ENCODE measurements at regions not wholly inside any gene's neighbourhood (a gene's known extent, or its start where the extent isn't known, plus 50 kb on each side); places are given as distances from the start of the nearest gene placed in this dataset.

GRCh38 chr10:29962166-29962850 is 97.1 kb downstream of the JCAD start:
- no peak overlapping the region for H3K14ac ChIP-seq (ENCODE audit: low read length)
- no peak overlapping the region for H2BK5ac ChIP-seq (ENCODE audit: low read length)
- no peak overlapping the region for H4K8ac ChIP-seq (ENCODE audit: low read depth, low read length)
- H3K4me2 ChIP-seq (ENCODE audit: insufficient read depth, low read length, poor library complexity, severe bottlenecking) = no peak overlapping the region
- no peak overlapping the region for H3K18ac ChIP-seq (ENCODE audit: low read length)
- no peak overlapping the region for H2AK5ac ChIP-seq (ENCODE audit: low read depth, low read length)
- H2BK15ac ChIP-seq (ENCODE audit: low read length) = no peak overlapping the region
- no peak overlapping the region for H3K9ac ChIP-seq (ENCODE audit: low read depth, low read length, poor library complexity)
- no peak overlapping the region for H3K4ac ChIP-seq (ENCODE audit: low read length)
- no peak overlapping the region for H4K91ac ChIP-seq (ENCODE audit: low read depth, low read length, poor library complexity)
- H3K27me3 ChIP-seq (ENCODE audit: control insufficient read depth in 3 of 3, insufficient read depth in 3 of 3, low read depth in 1 of 3, low read length in 3 of 3) = peaks cover 0 to 2% (median 0%) of the 10 kb centered on the region in 3 experiments
- no peak overlapping the region for H2BK12ac ChIP-seq (ENCODE audit: low read length)
- no peak overlapping the region for H3K4me3 ChIP-seq (ENCODE audit: low read length in 2 of 2)
- H3K9me3 ChIP-seq (replicated peaks in 1 of 2; ENCODE audit: control insufficient read depth in 2 of 2, insufficient read depth in 1 of 2, low read depth in 1 of 2, low read length in 2 of 2) = no peaks in the 10 kb centered on the region
- DNase-seq (ENCODE audit: low spot score) = no peak
- no peaks in the 10 kb centered on the region for H3K79me1 ChIP-seq (ENCODE audit: low read depth, low read length)
- H3K27ac ChIP-seq (replicated peaks; ENCODE audit: low read length) = no peak overlapping the region
- H3K4me1 ChIP-seq (ENCODE audit: control insufficient read depth in 2 of 2, insufficient read depth in 1 of 2, low read depth in 1 of 2, low read length in 2 of 2) = peaks cover 3 to 4% of the 10 kb centered on the region in 2 donors
- no peaks in the 10 kb centered on the region for H3K36me3 ChIP-seq (replicated peaks in 1 of 2; ENCODE audit: control insufficient read depth in 2 of 2, insufficient read depth in 2 of 2, low read length in 2 of 2)
- H2AFZ ChIP-seq (ENCODE audit: low read length) = no peak overlapping the region
- H2BK120ac ChIP-seq (ENCODE audit: low read depth, low read length) = no peak overlapping the region
- no CpG with 5 or more reads among the region's 7 CpGs for WGBS, 2 donors (ENCODE audit: extremely low coverage in 2 of 2, insufficient read length in 2 of 2, insufficient replicate concordance in 1 of 2)
- no peak overlapping the region for H3K23ac ChIP-seq (ENCODE audit: low read depth, low read length, poor library complexity)

DNA sequence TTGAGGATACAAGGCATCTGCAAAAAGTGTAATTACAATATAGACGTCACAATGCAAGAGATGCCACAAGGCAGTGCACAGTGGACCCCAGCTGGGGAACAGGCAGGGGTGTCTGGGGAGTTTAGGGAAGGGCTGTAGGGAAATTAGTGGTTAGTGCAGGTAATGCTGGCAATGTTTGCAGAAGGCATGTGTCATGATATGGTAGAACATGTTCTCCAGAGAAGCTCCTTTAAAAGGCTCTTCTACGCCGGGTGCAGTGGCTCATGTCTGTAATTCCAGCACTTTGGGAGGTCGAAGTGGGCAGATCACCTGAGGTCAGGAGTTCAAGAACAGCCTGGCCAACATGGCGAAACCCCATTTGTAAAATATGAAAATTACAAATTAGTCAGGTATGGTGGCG is 98.0 kb downstream of the JCAD start:
- Histone ChIP-seq H3K9ac (ENCODE audit: low read depth, low read length, poor library complexity) (no peak overlapping the region), H3K27ac (replicated peaks; ENCODE audit: low read length) (no peak overlapping the region), H4K91ac (ENCODE audit: low read depth, low read length, poor library complexity) (no peak overlapping the region), H3K4me2 (ENCODE audit: insufficient read depth, low read length, poor library complexity, severe bottlenecking) (no peak overlapping the region), H3K79me1 (ENCODE audit: low read depth, low read length) (no peaks in the 10 kb centered on the region), H2BK5ac (ENCODE audit: low read length) (no peak overlapping the region), H3K4ac (ENCODE audit: low read length) (no peak overlapping the region), H3K9me3 (replicated peaks in 1 of 2; ENCODE audit: control insufficient read depth in 2 of 2, insufficient read depth in 1 of 2, low read depth in 1 of 2, low read length in 2 of 2) (no peaks in the 10 kb centered on the region), H2BK120ac (ENCODE audit: low read depth, low read length) (no peak overlapping the region), H3K14ac (ENCODE audit: low read length) (no peak overlapping the region), H2BK12ac (ENCODE audit: low read length) (no peak overlapping the region), H3K18ac (ENCODE audit: low read length) (no peak overlapping the region), H2AK5ac (ENCODE audit: low read depth, low read length) (no peak overlapping the region), H3K36me3 (replicated peaks in 1 of 2; ENCODE audit: control insufficient read depth in 2 of 2, insufficient read depth in 2 of 2, low read length in 2 of 2) (no peaks in the 10 kb centered on the region), H4K8ac (ENCODE audit: low read depth, low read length) (no peak overlapping the region), H3K27me3 (ENCODE audit: control insufficient read depth in 3 of 3, insufficient read depth in 3 of 3, low read depth in 1 of 3, low read length in 3 of 3) (peaks cover 0 to 2% (median 0%) of the 10 kb centered on the region in 3 experiments), H3K4me1 (ENCODE audit: control insufficient read depth in 2 of 2, insufficient read depth in 1 of 2, low read depth in 1 of 2, low read length in 2 of 2) (peaks cover 3 to 4% of the 10 kb centered on the region in 2 donors), H3K4me3 (ENCODE audit: low read length in 2 of 2) (no peak overlapping the region), H2AFZ (ENCODE audit: low read length) (no peak overlapping the region), H2BK15ac (ENCODE audit: low read length) (no peak overlapping the region), H3K23ac (ENCODE audit: low read depth, low read length, poor library complexity) (no peak overlapping the region)
- no peak for DNase-seq (ENCODE audit: low spot score)
- WGBS, 2 donors (ENCODE audit: extremely low coverage in 2 of 2, insufficient read length in 2 of 2, insufficient replicate concordance in 1 of 2) = no CpG with 5 or more reads among the region's 6 CpGs

DNA sequence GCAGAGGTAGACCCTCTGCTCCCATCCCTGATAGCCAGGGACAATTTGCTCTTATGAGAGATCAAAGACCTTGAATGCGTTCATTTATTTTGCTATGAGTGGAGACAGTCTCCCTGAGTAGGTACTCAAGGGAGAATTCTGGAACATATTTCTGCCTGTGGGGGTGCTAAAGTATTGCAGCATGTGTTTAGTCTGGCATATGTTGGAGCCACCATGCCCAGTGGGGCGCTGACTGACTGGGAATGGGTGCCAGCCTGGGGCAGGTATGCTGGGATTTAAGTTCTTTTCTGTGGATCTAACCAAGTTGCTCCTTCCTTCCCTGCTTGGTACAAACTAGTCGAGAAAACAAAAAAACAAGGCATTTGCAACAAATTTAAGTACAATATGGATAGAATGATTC is 99.1 kb downstream of the JCAD start:
- Histone ChIP-seq H3K4me2 (ENCODE audit: insufficient read depth, low read length, poor library complexity, severe bottlenecking) (no peak overlapping the region), H2BK5ac (ENCODE audit: low read length) (no peak overlapping the region), H3K27me3 (ENCODE audit: control insufficient read depth in 3 of 3, insufficient read depth in 3 of 3, low read depth in 1 of 3, low read length in 3 of 3) (peaks cover 0 to 2% (median 0%) of the 10 kb centered on the region in 3 experiments), H3K9ac (ENCODE audit: low read depth, low read length, poor library complexity) (no peak overlapping the region), H3K23ac (ENCODE audit: low read depth, low read length, poor library complexity) (no peak overlapping the region), H3K27ac (replicated peaks; ENCODE audit: low read length) (no peak overlapping the region), H2AFZ (ENCODE audit: low read length) (no peak overlapping the region), H3K9me3 (replicated peaks in 1 of 2; ENCODE audit: control insufficient read depth in 2 of 2, insufficient read depth in 1 of 2, low read depth in 1 of 2, low read length in 2 of 2) (no peaks in the 10 kb centered on the region), H3K4me3 (ENCODE audit: low read length in 2 of 2) (no peak overlapping the region), H2BK15ac (ENCODE audit: low read length) (no peak overlapping the region), H2BK120ac (ENCODE audit: low read depth, low read length) (no peak overlapping the region), H2AK5ac (ENCODE audit: low read depth, low read length) (no peak overlapping the region), H4K91ac (ENCODE audit: low read depth, low read length, poor library complexity) (no peak overlapping the region), H3K79me1 (ENCODE audit: low read depth, low read length) (no peaks in the 10 kb centered on the region), H4K8ac (ENCODE audit: low read depth, low read length) (no peak overlapping the region), H3K4me1 (ENCODE audit: control insufficient read depth in 2 of 2, insufficient read depth in 1 of 2, low read depth in 1 of 2, low read length in 2 of 2) (peaks cover 3 to 4% of the 10 kb centered on the region in 2 donors), H3K14ac (ENCODE audit: low read length) (no peak overlapping the region), H2BK12ac (ENCODE audit: low read length) (no peak overlapping the region), H3K4ac (ENCODE audit: low read length) (no peak overlapping the region), H3K36me3 (replicated peaks in 1 of 2; ENCODE audit: control insufficient read depth in 2 of 2, insufficient read depth in 2 of 2, low read length in 2 of 2) (no peaks in the 10 kb centered on the region), H3K18ac (ENCODE audit: low read length) (no peak overlapping the region)
- WGBS, 2 donors (ENCODE audit: extremely low coverage in 2 of 2, insufficient read length in 2 of 2, insufficient replicate concordance in 1 of 2) = no CpG with 5 or more reads among the region's 3 CpGs
- DNase-seq (ENCODE audit: low spot score) = no peak

DNA sequence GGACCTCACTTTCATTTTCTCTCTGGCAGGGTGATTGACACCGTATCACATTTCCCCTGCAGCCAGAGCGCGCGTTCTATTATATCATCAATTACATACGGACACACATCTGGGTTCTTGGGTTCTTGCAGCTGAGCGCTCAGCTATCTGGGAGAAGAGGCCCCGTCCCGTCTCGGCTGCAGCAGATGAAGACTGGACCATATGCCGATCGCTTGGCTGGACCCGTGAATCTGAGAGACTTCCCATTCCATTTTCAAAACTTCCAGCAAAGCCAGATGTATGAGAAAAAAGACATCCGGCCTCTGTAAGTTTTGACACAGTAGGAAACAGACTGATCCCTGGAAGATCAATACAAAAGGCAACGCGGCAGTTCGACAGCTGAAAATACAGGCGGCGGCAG is 99.8 kb downstream of the JCAD start:
- Histone ChIP-seq H3K27me3 (ENCODE audit: control insufficient read depth in 3 of 3, insufficient read depth in 3 of 3, low read depth in 1 of 3, low read length in 3 of 3) (peaks cover 0 to 2% (median 0%) of the 10 kb centered on the region in 3 experiments), H3K23ac (ENCODE audit: low read depth, low read length, poor library complexity) (no peak overlapping the region), H4K8ac (ENCODE audit: low read depth, low read length) (no peak overlapping the region), H3K4ac (ENCODE audit: low read length) (no peak overlapping the region), H3K14ac (ENCODE audit: low read length) (no peak overlapping the region), H3K79me1 (ENCODE audit: low read depth, low read length) (no peaks in the 10 kb centered on the region), H3K4me2 (ENCODE audit: insufficient read depth, low read length, poor library complexity, severe bottlenecking) (no peak overlapping the region), H2AFZ (ENCODE audit: low read length) (no peak overlapping the region), H3K18ac (ENCODE audit: low read length) (peak overlapping the region; percentile 49), H3K9ac (ENCODE audit: low read depth, low read length, poor library complexity) (no peak overlapping the region), H2BK15ac (ENCODE audit: low read length) (no peak overlapping the region), H2BK5ac (ENCODE audit: low read length) (no peak overlapping the region), H2BK12ac (ENCODE audit: low read length) (no peak overlapping the region), H2BK120ac (ENCODE audit: low read depth, low read length) (no peak overlapping the region), H4K91ac (ENCODE audit: low read depth, low read length, poor library complexity) (no peak overlapping the region), H3K27ac (replicated peaks; ENCODE audit: low read length) (no peak overlapping the region), H3K9me3 (replicated peaks in 1 of 2; ENCODE audit: control insufficient read depth in 2 of 2, insufficient read depth in 1 of 2, low read depth in 1 of 2, low read length in 2 of 2) (no peaks in the 10 kb centered on the region), H3K4me3 (ENCODE audit: low read length in 2 of 2) (no peak overlapping the region), H2AK5ac (ENCODE audit: low read depth, low read length) (peak overlapping the region; percentile 10), H3K4me1 (ENCODE audit: control insufficient read depth in 2 of 2, insufficient read depth in 1 of 2, low read depth in 1 of 2, low read length in 2 of 2) (peaks cover 3 to 4% of the 10 kb centered on the region in 2 donors), H3K36me3 (replicated peaks in 1 of 2; ENCODE audit: control insufficient read depth in 2 of 2, insufficient read depth in 2 of 2, low read length in 2 of 2) (no peaks in the 10 kb centered on the region)
- DNase-seq (ENCODE audit: low spot score) = no peak
- WGBS, 2 donors (ENCODE audit: extremely low coverage in 2 of 2, insufficient read length in 2 of 2, insufficient replicate concordance in 1 of 2) = no CpG with 5 or more reads among the region's 18 CpGs

Data from neuronal stem cell (in vitro differentiated cells).